HepG2 (cell line): ENCODE measurements at regions not wholly inside any gene's neighbourhood (a gene's known extent, or its start where the extent isn't known, plus 50 kb on each side); places are given as distances from the start of the nearest gene placed in this dataset.

Experiments
- ATAC-seq: fragments of 200-7000 bp; cut with Tn5 transposase; 3 replicates; pipeline ENCODE4 v1.9.1; 2020; ENCODE audit warnings: mild to moderate bottlenecking, moderate library complexity
- BruUV-seq: library from RNA; stranded (reverse); fragments of 400-500 nt; replicated peaks from 2 replicates; lab custom pipeline; 2021; lab: Mats Ljungman, UMichigan
- CTCF ChIA-PET: fragments of 300-600 bp; formaldehyde crosslinking; extraction: SDS; loops from one replicate; lab custom pipeline; 2021; ENCODE audit warnings: low total read pairs, inconsistent platforms, low intra/inter-chr PET ratio; lab: Yijun Ruan, JAX
- POLR2A ChIA-PET: fragments of 350-600 bp; sonication (Branson Sonifier 250); formaldehyde crosslinking; loops from one replicate; lab custom pipeline; 2020; ENCODE audit warnings: antibody characterized with exemption, inconsistent platforms; lab: Yijun Ruan, JAX
- DNase-seq: peaks from one replicate; pipeline ENCODE4 v3.0.0-alpha.2; 2015; ENCODE audit warnings: low spot score
- FAIRE-seq: peaks from 3 replicates; lab custom pipeline; 2011; peaks lifted over from hg19 to GRCh38; lab: Jason Lieb, UNC
- H2AFZ ChIP-seq: one replicate; pipeline ENCODE4 v1.6.1; 2011; ENCODE audit warnings: low read length, inconsistent platforms
- H3K27ac ChIP-seq: fragments of 300-600 bp; 3 replicates; pipeline ENCODE4 v1.8.0; 2011; ENCODE audit warnings: mixed run types, mild to moderate bottlenecking, mixed read lengths, low read length, inconsistent platforms; ENCODE audit not compliant: insufficient read depth; ENCODE audit errors: extremely low read length
- H3K27me3 ChIP-seq, 2 experiments: fragments of 200-600 bp in 1 of 2; 2 replicates in 1 of 2; 3 replicates in 1 of 2; pipeline versions ENCODE4 v1.6.0 to v1.8.0; 2011; ENCODE audit warnings: low read length in 2 of 2, mild to moderate bottlenecking in 2 of 2, moderate library complexity in 2 of 2, inconsistent platforms in 1 of 2; ENCODE audit not compliant: insufficient read depth in 2 of 2, control insufficient read depth in 1 of 2
- H3K36me3 ChIP-seq, 2 experiments: fragments of 200-600 bp in 1 of 2; replicated peaks in 1 of 2; 2 replicates in 1 of 2; 3 replicates in 1 of 2; pipeline versions ENCODE4 v1.5.1 to v1.8.0; 2011; ENCODE audit warnings: low read length in 2 of 2, inconsistent platforms in 1 of 2; ENCODE audit not compliant: insufficient read depth in 2 of 2, control insufficient read depth in 1 of 2
- H3K4me1 ChIP-seq: 2 replicates; pipeline ENCODE4 v1.5.1; 2012; ENCODE audit warnings: low read length, inconsistent platforms; ENCODE audit not compliant: insufficient read depth
- H3K4me2 ChIP-seq: 2 replicates; pipeline ENCODE4 v1.6.0; 2011; ENCODE audit warnings: low read depth, low read length, inconsistent platforms
- H3K4me3 ChIP-seq, 3 experiments: fragments of 200-600 bp in 1 of 3; sonication (generic), shearing (Covaris generic) in 1 of 3; replicated peaks in 1 of 3; 2 replicates each; pipeline ENCODE4 v1.5.1; 2011 to 2016; ENCODE audit warnings: low read length in 3 of 3, inconsistent platforms in 2 of 3, low read depth in 2 of 3, mild to moderate bottlenecking in 2 of 3, control low read depth in 1 of 3, mixed read lengths in 1 of 3; ENCODE audit not compliant: insufficient read depth in 1 of 3
- H3K79me2 ChIP-seq: one replicate; pipeline ENCODE4 v1.6.1; 2011; ENCODE audit warnings: low read length, inconsistent platforms; ENCODE audit not compliant: insufficient read depth
- H3K9ac ChIP-seq: 2 replicates; pipeline ENCODE4 v1.6.0; 2011; ENCODE audit warnings: mild to moderate bottlenecking, low read depth, low read length, inconsistent platforms; ENCODE audit not compliant: insufficient read depth
- H3K9me3 ChIP-seq: 2 replicates; pipeline ENCODE4 v1.5.1; 2012; ENCODE audit warnings: mild to moderate bottlenecking, low read length
- H4K20me1 ChIP-seq: 2 replicates; pipeline ENCODE4 v1.6.0; 2011; ENCODE audit warnings: inconsistent platforms, mild to moderate bottlenecking, low read length, moderate library complexity; ENCODE audit not compliant: insufficient read depth
- ATF7 ChIP-seq, 2 experiments: fragments of 450-650 bp in 1 of 2; sonication (generic) in 1 of 2; formaldehyde crosslinking in 1 of 2; IDR thresholded peaks; 2 replicates each; pipeline versions ENCODE4 v1.4.0 to v1.6.1; 2016 to 2020; ENCODE audit warnings: antibody characterized with exemption in 1 of 2, mild to moderate bottlenecking in 1 of 2, missing genetic modification reagents in 1 of 2
- MAFF ChIP-seq: IDR thresholded peaks from 2 replicates; pipeline ENCODE4 v1.6.1; 2011; ENCODE audit warnings: low read depth, low read length, improper control_type of control experiment
- SALL1 ChIP-seq: sonication (generic); formaldehyde crosslinking; IDR thresholded peaks from 2 replicates; pipeline ENCODE4 v1.8.0; 2022; ENCODE audit warnings: mild to moderate bottlenecking, missing genetic modification reagents
- SNAI1 ChIP-seq: sonication (generic); formaldehyde crosslinking; IDR thresholded peaks from 2 replicates; pipeline ENCODE4 v1.5.0; 2020; ENCODE audit warnings: mild to moderate bottlenecking, missing genetic modification reagents, borderline replicate concordance
- SP5 ChIP-seq: IDR thresholded peaks from 2 replicates; pipeline ENCODE4 v1.6.1; 2016; ENCODE audit warnings: low read depth, borderline replicate concordance
- SSRP1 ChIP-seq: IDR thresholded peaks from 2 replicates; pipeline ENCODE4 v1.6.1; 2016; ENCODE audit warnings: control low read depth
- TOPORS ChIP-seq: sonication (generic); formaldehyde crosslinking; IDR thresholded peaks from 2 replicates; pipeline ENCODE4 v1.8.0; 2023; ENCODE audit warnings: mild to moderate bottlenecking, missing genetic modification reagents
- ZNF746 ChIP-seq: sonication (generic); formaldehyde crosslinking; IDR thresholded peaks from 2 replicates; pipeline ENCODE4 v1.8.0; 2022; ENCODE audit warnings: mild to moderate bottlenecking, missing genetic modification reagents
- WGBS: methylation state at CpG from one replicate; pipeline ENCODE4 v1.1.6; 2017; ENCODE audit warnings: low lambda C conversion rate; 5-methylcytosine and 5-hydroxymethylcytosine counted together
- in situ Hi-C: cut with HindIII; loops from 2 replicates; pipeline ENCODE4 v1.10.0; 2017; ENCODE audit warnings: low pct_unique_long_range_greater_than_20kb; ENCODE audit not compliant: extremely low pct_ligation_motif_present
- intact Hi-C: fragments of 100-400 bp; cut with micrococcal nuclease; formaldehyde crosslinking; loops from one replicate; pipeline ENCODE4 v1.10.0; 2022; ENCODE audit not compliant: unreplicated experiment
- TF ChIP-seq, protein P1 (sequence below): sonication (generic); formaldehyde crosslinking; IDR thresholded peaks from 2 replicates; pipeline ENCODE4 v1.5.0; 2020; ENCODE audit warnings: mild to moderate bottlenecking, missing genetic modification reagents
- TF ChIP-seq, protein P2 (sequence below): sonication (generic); formaldehyde crosslinking; IDR thresholded peaks from 2 replicates; pipeline ENCODE4 v1.4.0; 2020; ENCODE audit warnings: mild to moderate bottlenecking, missing genetic modification reagents

DNA sequence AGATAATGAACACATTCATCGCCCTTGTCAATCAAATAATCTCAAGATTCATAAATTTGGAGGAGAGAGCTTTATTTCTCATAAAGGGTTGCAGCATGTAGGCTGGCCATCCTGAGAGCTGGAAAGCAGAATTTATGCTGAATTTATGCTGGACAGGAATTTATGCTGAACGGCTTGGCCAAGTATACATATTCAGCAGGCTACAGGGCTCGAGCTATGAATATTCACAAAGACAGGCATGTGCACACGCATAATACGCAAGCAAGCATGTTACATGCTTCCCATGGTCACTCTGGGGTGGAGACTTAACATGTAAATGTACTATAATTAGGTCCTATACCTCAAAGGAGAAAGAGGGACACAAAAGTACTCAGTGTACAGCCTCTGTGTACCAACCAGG is 618.8 kb downstream of the METTL4 start:
- H3K9me3 ChIP-seq: no peaks in the 10 kb centered on the region
- no peak overlapping the region for H2AFZ ChIP-seq
- H3K4me2 ChIP-seq: no peak overlapping the region
- H3K79me2 ChIP-seq: no peaks in the 10 kb centered on the region
- no peaks in the 10 kb centered on the region for H3K4me1 ChIP-seq
- no peak overlapping the region for H3K9ac ChIP-seq
- H3K27ac ChIP-seq: no peak overlapping the region
- no peak for ATAC-seq
- H3K36me3 ChIP-seq: no peaks in the 10 kb centered on the region
- intact Hi-C loops: no loop called here
- no peaks in the 10 kb centered on the region for H3K27me3 ChIP-seq
- no peaks in the 10 kb centered on the region for H4K20me1 ChIP-seq
- ChIA-PET CTCF (no interaction called here), POLR2A (no interaction called here)
- WGBS: 0% methylated on average over 5 of the region's 5 CpGs
- BruUV-seq: no TSS peak
- FAIRE-seq: no peak
- in situ Hi-C loops: no loop called here
- H3K4me3 ChIP-seq: no peak overlapping the region
- no peak for DNase-seq
- TF ChIP-seq ATF7 (IDR thresholded peaks at IDR 0.05) (no peak), ATF7 (CRISPR knock-in tag; IDR thresholded peaks at IDR 0.05) (no peak), SP5 (CRISPR knock-in tag) (no peak), SALL1 (no peak), ZNF746 (CRISPR knock-in tag) (no peak), SNAI1 (CRISPR knock-in tag) (no peak), SSRP1 (no peak)
- TF ChIP-seq, protein P1, sequence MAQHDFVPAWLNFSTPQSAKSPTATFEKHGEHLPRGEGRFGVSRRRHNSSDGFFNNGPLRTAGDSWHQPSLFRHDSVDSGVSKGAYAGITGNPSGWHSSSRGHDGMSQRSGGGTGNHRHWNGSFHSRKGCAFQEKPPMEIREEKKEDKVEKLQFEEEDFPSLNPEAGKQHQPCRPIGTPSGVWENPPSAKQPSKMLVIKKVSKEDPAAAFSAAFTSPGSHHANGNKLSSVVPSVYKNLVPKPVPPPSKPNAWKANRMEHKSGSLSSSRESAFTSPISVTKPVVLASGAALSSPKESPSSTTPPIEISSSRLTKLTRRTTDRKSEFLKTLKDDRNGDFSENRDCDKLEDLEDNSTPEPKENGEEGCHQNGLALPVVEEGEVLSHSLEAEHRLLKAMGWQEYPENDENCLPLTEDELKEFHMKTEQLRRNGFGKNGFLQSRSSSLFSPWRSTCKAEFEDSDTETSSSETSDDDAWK (CRISPR knock-in tag): no peak
- TF ChIP-seq, all 625 proteins: peak for 0

DNA sequence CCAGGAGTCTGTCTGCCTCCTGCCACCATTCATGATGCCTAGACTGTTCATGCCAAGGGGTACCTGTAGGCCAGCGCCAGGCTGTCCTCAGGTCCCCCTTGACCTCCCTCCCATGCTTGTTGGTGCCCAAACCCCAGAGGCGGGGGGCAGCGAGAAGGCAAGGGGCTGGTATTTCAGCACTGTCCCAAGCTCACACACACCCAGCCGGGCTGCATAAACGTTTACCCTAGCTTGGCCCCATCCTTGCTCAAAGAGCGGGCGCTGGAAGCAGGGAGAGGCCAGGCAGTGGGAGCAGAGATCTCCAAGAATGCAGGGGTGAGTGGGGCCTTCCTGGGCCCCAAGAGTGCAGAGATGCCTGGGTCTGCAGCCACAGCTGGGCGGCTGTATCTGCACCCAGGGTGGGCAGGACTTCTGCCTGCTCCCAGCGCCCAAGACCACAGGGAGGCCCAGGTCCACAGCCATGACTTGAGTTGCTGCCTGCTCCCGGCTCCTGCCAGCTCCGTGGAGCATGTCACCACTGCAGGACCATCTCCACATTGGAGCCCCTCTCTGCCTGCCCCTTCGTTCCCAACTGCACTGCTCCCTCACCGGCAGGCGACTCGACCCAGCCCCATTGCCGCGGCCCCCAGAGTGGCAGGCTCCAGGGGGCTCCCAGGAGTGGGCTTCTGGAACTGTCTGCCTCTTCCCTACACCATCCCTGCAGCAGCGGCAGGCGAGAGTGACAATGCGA is 616.6 kb downstream of the METTL4 start:
- no peaks in the 10 kb centered on the region for H3K79me2 ChIP-seq
- intact Hi-C loops: no loop called here
- H2AFZ ChIP-seq: no peak overlapping the region
- POLR2A ChIA-PET: no interaction called here
- no peak overlapping the region for H3K27ac ChIP-seq
- no peaks in the 10 kb centered on the region for H3K9me3 ChIP-seq
- no peaks in the 10 kb centered on the region for H3K27me3 ChIP-seq
- ATAC-seq: no peak
- BruUV-seq: no TSS peak
- WGBS: 42% methylated on average over 6 of the region's 20 CpGs
- in situ Hi-C loops: no loop called here
- no peak overlapping the region for H3K4me3 ChIP-seq
- H4K20me1 ChIP-seq: no peaks in the 10 kb centered on the region
- no peaks in the 10 kb centered on the region for H3K4me1 ChIP-seq
- DNase-seq: no peak
- H3K9ac ChIP-seq: no peak overlapping the region
- H3K36me3 ChIP-seq: no peaks in the 10 kb centered on the region
- H3K4me2 ChIP-seq: no peak overlapping the region
- TF ChIP-seq, protein P2, sequence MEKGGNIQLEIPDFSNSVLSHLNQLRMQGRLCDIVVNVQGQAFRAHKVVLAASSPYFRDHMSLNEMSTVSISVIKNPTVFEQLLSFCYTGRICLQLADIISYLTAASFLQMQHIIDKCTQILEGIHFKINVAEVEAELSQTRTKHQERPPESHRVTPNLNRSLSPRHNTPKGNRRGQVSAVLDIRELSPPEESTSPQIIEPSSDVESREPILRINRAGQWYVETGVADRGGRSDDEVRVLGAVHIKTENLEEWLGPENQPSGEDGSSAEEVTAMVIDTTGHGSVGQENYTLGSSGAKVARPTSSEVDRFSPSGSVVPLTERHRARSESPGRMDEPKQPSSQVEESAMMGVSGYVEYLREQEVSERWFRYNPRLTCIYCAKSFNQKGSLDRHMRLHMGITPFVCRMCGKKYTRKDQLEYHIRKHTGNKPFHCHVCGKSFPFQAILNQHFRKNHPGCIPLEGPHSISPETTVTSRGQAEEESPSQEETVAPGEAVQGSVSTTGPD: no peak
- no peak for TF ChIP-seq TOPORS (CRISPR knock-in tag)
- TF ChIP-seq MAFF: no peak
- FAIRE-seq: no peak
- CTCF ChIA-PET: no interaction called here
